ENCODE measurements at regions not wholly inside any gene's neighbourhood (a gene's known extent, or its start where the extent isn't known, plus 50 kb on each side); places are given as distances from the start of the nearest gene placed in this dataset.

DNA sequence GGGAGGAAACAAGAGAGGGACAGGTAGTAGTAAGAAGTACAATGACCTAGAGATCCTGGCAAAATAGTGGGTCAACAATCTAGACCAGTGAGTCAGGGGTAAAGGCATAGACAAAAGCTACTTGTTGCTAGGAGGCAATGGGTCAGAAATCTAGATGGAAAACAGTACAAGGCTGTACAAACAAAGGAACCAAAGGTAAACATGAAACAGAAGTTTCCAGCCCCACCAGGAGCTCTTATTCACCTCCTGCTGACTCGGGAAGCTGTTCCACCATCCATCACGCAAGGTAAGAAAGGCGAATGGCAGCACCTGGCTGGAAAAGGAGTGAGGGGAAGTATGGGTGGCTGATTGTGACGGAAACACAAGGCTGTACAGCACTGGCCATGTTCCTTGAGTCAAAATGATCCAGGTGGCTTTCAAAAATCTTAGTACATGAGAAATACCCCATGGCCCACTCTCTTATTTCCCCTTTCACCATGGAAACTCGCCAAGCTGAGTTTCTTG is 70.5 kb upstream of the RAI14 start:
- H3K36me3 Mint-ChIP-seq = no peaks in the 10 kb centered on the region
- H3K27ac Mint-ChIP-seq = no peak overlapping the region
- H3K27me3 Mint-ChIP-seq (ENCODE audit: low read depth) = no peaks in the 10 kb centered on the region

More for the DNA sequence above, 70.5 kb upstream of the RAI14 start:
- DNase-seq (ENCODE audit: low spot score) = no peak
- ChIA-PET CTCF (interaction anchor here (0.9 kb wide), 1 partner anchor 99 kb away, joined by 3 read pairs; no protein-coding TSS in a partner anchor), POLR2A (interaction anchor here (0.6 kb wide), 1 partner anchor 29 kb away, joined by 5 read pairs; no protein-coding TSS in a partner anchor)
- no peak for ATAC-seq
- Mint-ChIP-seq H3K9me3 (peaks cover 4% of the 10 kb centered on the region; the same call in 1 of the 2 replicates), H3K4me3 (no peak overlapping the region), H3K4me1 (peaks cover 24% of the 10 kb centered on the region)
- TF ChIP-seq MXD4 (CRISPR knock-in tag; IDR thresholded peaks at IDR 0.05; ENCODE audit: borderline replicate concordance) (no peak), ZNF121 (CRISPR knock-in tag; IDR thresholded peaks at IDR 0.05) (no peak), GRHL2 (CRISPR knock-in tag; IDR thresholded peaks at IDR 0.05; ENCODE audit: insufficient replicate concordance, severe bottlenecking) (no peak), TEAD1 (CRISPR knock-in tag; IDR thresholded peaks at IDR 0.05) (no peak), NR3C1 (CRISPR knock-in tag; conservative IDR thresholded peaks at IDR 0.05; ENCODE audit: low read depth) (no peak), RORB (CRISPR knock-in tag; IDR thresholded peaks at IDR 0.05) (no peak), CTCF (IDR thresholded peaks at IDR 0.05) (no peak), ATF6 (CRISPR knock-in tag; IDR thresholded peaks at IDR 0.05) (no peak), TEAD4 (CRISPR knock-in tag; IDR thresholded peaks at IDR 0.05) (no peak), ATF3 (CRISPR knock-in tag; conservative IDR thresholded peaks at IDR 0.05) (no peak), ZNF281 (CRISPR knock-in tag; IDR thresholded peaks at IDR 0.05) (no peak)
- TF ChIP-seq, protein P1, sequence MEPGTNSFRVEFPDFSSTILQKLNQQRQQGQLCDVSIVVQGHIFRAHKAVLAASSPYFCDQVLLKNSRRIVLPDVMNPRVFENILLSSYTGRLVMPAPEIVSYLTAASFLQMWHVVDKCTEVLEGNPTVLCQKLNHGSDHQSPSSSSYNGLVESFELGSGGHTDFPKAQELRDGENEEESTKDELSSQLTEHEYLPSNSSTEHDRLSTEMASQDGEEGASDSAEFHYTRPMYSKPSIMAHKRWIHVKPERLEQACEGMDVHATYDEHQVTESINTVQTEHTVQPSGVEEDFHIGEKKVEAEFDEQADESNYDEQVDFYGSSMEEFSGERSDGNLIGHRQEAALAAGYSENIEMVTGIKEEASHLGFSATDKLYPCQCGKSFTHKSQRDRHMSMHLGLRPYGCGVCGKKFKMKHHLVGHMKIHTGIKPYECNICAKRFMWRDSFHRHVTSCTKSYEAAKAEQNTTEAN (CRISPR knock-in tag; IDR thresholded peaks at IDR 0.05) = no peak
- TF ChIP-seq, protein P2, sequence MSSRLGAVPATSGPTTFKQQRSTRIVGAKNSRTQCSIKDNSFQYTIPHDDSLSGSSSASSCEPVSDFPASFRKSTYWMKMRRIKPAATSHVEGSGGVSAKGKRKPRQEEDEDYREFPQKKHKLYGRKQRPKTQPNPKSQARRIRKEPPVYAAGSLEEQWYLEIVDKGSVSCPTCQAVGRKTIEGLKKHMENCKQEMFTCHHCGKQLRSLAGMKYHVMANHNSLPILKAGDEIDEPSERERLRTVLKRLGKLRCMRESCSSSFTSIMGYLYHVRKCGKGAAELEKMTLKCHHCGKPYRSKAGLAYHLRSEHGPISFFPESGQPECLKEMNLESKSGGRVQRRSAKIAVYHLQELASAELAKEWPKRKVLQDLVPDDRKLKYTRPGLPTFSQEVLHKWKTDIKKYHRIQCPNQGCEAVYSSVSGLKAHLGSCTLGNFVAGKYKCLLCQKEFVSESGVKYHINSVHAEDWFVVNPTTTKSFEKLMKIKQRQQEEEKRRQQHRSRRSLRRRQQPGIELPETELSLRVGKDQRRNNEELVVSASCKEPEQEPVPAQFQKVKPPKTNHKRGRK (CRISPR knock-in tag; IDR thresholded peaks at IDR 0.05; ENCODE audit: borderline replicate concordance) = no peak
- TF ChIP-seq, protein P3, sequence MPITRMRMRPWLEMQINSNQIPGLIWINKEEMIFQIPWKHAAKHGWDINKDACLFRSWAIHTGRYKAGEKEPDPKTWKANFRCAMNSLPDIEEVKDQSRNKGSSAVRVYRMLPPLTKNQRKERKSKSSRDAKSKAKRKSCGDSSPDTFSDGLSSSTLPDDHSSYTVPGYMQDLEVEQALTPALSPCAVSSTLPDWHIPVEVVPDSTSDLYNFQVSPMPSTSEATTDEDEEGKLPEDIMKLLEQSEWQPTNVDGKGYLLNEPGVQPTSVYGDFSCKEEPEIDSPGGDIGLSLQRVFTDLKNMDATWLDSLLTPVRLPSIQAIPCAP (CRISPR knock-in tag; IDR thresholded peaks at IDR 0.05) = no peak
